ENCODE measurements at regions not wholly inside any gene's neighbourhood (a gene's known extent, or its start where the extent isn't known, plus 50 kb on each side); places are given as distances from the start of the nearest gene placed in this dataset.

- in situ Hi-C loops (cut with HindIII; ENCODE audit: low sequenced_read_pairs) = no loop called here
- H3K4me3 ChIP-seq (ENCODE audit: low read depth, low read length) = no peak overlapping the region
- no peak for DNase-seq (ENCODE audit: low read depth)
- no peak for TF ChIP-seq CTCF (IDR thresholded peaks at IDR 0.05; ENCODE audit: low read depth, low read length, missing control alignments)
Observed at GRCh38 chr7:8893775-8894174, 460.4 kb downstream of the NXPH1 start.

DNA sequence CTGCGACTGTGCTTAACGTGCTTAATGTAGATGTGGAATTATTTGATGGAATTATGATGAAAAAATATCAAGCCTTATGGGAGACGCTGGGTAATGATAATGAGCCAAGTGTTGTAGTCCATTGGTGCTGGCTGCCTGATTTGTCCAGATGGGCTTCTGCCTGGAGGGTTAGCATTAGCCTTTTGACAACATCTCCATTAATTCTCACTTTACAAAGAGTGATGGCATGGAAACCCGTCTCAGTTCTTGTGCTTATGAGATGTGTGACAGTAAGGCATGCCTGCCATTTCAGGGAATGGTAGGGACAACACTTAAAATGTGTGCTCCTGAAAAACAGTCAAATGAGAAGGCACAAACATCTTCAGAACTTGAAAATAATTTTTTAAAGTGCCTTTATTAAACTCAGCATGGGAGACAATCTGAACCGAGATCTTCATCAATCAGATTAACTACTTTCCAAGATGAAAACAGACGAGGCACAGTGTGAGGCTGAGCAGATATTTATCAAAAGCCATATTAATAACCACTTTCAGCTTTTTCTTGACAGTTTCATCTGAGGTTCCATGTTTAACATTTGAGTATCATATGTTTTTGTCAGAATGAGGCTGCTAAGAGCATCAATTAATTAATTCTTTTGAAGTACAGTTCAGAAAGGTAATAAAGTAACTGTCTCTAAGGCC is 473.1 kb downstream of the NXPH1 start:
- no peak for DNase-seq (ENCODE audit: low read depth)
- in situ Hi-C loops (cut with HindIII; ENCODE audit: low sequenced_read_pairs) = no loop called here
- TF ChIP-seq CTCF (IDR thresholded peaks at IDR 0.05; ENCODE audit: low read depth, low read length, missing control alignments) = no peak
- H3K4me3 ChIP-seq (ENCODE audit: low read depth, low read length) = no peak overlapping the region

DNA sequence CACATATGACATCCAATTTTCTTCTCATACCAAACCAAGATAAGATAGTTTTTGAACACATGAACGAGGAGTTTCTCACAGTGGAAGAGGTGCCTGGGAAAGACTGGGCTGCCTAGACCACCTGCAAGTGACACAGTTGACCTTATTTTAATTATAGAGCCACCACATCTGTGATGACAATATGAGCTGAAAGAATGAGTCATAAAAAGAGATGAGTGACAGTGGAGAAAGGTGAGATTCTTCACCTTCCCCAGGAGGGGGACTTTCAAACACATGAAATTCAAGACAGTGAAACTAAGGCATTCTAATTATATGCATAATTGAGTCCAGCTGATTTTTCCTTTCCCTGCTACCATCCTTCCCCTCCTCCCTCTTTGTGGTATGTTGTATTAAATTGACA is 475.5 kb downstream of the NXPH1 start:
- no peak for TF ChIP-seq CTCF (IDR thresholded peaks at IDR 0.05; ENCODE audit: low read depth, low read length, missing control alignments)
- no peak for DNase-seq (ENCODE audit: low read depth)
- H3K4me3 ChIP-seq (ENCODE audit: low read depth, low read length) = no peak overlapping the region
- in situ Hi-C loops (cut with HindIII; ENCODE audit: low sequenced_read_pairs) = no loop called here

GRCh38 chr7:8913682-8914081 is 480.3 kb downstream of the NXPH1 start:
- in situ Hi-C loops (cut with HindIII; ENCODE audit: low sequenced_read_pairs) = no loop called here
- no peak for DNase-seq (ENCODE audit: low read depth)
- no peak for TF ChIP-seq CTCF (IDR thresholded peaks at IDR 0.05; ENCODE audit: low read depth, low read length, missing control alignments)
- no peak overlapping the region for H3K4me3 ChIP-seq (ENCODE audit: low read depth, low read length)

- no peak for DNase-seq (ENCODE audit: low read depth)
- TF ChIP-seq CTCF (IDR thresholded peaks at IDR 0.05; ENCODE audit: low read depth, low read length, missing control alignments) = no peak
- H3K4me3 ChIP-seq (ENCODE audit: low read depth, low read length) = no peak overlapping the region
- in situ Hi-C loops (cut with HindIII; ENCODE audit: low sequenced_read_pairs) = no loop called here
Observed at GRCh38 chr7:8921807-8922206, 488.4 kb downstream of the NXPH1 start.

GRCh38 chr7:8922726-8923125 is 489.3 kb downstream of the NXPH1 start:
- TF ChIP-seq CTCF (IDR thresholded peaks at IDR 0.05; ENCODE audit: low read depth, low read length, missing control alignments) = no peak
- no peak for DNase-seq (ENCODE audit: low read depth)
- H3K4me3 ChIP-seq (ENCODE audit: low read depth, low read length) = no peak overlapping the region
- in situ Hi-C loops (cut with HindIII; ENCODE audit: low sequenced_read_pairs) = no loop called here

All from astrocyte of the cerebellum (primary cell).